ENCODE measurements at regions not wholly inside any gene's neighbourhood (a gene's known extent, or its start where the extent isn't known, plus 50 kb on each side); places are given as distances from the start of the nearest gene placed in this dataset.

GRCh38 chr2:153027533-153027932 is 309.1 kb downstream of the ARL6IP6 start:
- TF ChIP-seq SPI1 (IDR thresholded peaks at IDR 0.05; ENCODE audit: low read depth, low read length) = no peak
- TF ChIP-seq TAF1 (IDR thresholded peaks at IDR 0.05; ENCODE audit: low read depth, low read length) = no peak
- no peak for TF ChIP-seq POU2F2 (IDR thresholded peaks at IDR 0.05; ENCODE audit: low read depth, low read length)
- no peak for TF ChIP-seq POLR2A (IDR thresholded peaks at IDR 0.05; ENCODE audit: low read depth, low read length)
- DNase-seq (ENCODE audit: insufficient read length, low spot score) (no peak), FAIRE-seq (no peak)

DNA sequence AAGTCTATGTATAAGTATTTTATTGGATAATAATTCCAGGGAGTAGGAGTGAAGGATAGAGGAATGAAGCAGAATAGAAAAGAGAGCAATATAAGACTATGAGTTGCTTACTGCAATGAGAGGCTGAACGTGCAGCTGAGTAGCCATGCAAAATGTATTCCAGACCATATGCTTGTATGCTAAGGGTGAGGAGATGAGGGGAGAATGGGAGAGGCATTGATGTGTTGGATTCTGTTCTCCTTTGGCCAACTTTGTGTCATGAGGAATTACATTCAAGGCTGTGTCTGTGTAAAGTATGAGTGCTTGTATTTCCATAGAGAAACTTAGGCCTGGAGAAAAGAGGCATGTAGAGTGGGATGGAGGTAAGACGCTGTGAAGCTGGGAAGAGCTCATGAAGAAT is 301.8 kb downstream of the ARL6IP6 start:
- FAIRE-seq (no peak), DNase-seq (ENCODE audit: insufficient read length, low spot score) (no peak)
- no peak for TF ChIP-seq TAF1 (IDR thresholded peaks at IDR 0.05; ENCODE audit: low read depth, low read length)

DNA sequence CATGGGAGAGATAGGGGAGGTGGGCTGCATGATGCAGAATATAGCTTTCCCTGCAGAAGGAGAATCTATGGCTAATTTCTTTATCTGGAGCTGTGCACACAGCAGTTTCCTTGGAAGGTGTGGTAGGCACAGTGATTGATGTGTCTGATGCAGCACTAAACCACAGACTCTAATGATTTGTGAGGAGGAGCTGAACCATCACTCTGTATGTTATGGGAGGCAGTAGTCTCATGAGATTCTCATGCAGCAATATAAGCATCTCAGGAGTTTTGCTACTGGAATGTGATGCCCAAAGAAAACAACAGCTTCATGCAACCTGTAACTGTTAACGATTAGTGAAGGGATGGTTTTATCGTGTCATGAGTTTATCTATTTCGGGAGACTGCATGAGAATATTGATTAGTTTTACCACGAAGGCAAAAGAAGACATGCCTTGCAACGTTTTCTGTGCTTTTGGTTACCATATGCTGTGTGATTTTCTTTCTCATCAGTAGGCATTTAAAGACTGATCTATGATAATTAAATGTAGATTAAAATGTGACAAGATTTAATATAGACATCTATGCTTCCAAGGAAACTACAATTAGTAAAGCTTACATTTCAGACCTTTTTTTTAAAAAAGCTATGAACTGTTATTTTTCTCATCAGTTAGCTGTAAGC is 286.8 kb downstream of the ARL6IP6 start:
- no peak for DNase-seq (ENCODE audit: insufficient read length, low spot score)
- no peak for FAIRE-seq

DNA sequence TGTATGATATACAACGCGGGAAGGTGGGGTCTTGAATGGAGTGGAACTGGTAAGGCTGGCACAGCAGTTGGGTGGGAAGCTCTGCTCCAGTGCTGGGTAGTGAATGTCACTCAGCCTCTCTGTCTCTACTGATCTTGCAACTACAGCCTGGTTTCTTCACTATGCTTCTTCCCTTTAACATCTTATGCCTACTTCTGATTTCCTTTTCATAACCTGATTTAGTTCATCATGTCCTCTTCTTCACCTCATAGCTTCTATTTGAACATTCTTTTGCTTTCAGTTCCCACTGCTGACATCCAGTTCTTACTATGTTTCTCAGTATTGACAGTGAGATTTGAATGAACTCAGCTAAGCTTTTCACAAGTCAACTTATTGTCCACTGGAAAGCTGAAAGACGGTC is 286.2 kb downstream of the ARL6IP6 start:
- DNase-seq (ENCODE audit: insufficient read length, low spot score) = no peak
- TF ChIP-seq SPI1 (IDR thresholded peaks at IDR 0.05; ENCODE audit: low read depth, low read length) = peak; percentile 64
- TF ChIP-seq POLR2AphosphoS5 (IDR thresholded peaks at IDR 0.05; ENCODE audit: low read depth, low read length) = no peak
- peak; percentile 76 for FAIRE-seq

More for the DNA sequence above, 286.8 kb downstream of the ARL6IP6 start:
- no peak for TF ChIP-seq POLR2A (IDR thresholded peaks at IDR 0.05; ENCODE audit: low read depth, low read length)
- TF ChIP-seq TAF1 (IDR thresholded peaks at IDR 0.05; ENCODE audit: low read depth, low read length) = no peak
- TF ChIP-seq PAX5 (IDR thresholded peaks at IDR 0.05; ENCODE audit: insufficient read depth, low read length, severe bottlenecking) = no peak
- no peak for TF ChIP-seq SPI1 (IDR thresholded peaks at IDR 0.05; ENCODE audit: low read depth, low read length)
- no peak for TF ChIP-seq POLR2AphosphoS5 (IDR thresholded peaks at IDR 0.05; ENCODE audit: low read depth, low read length)
- TF ChIP-seq POU2F2 (IDR thresholded peaks at IDR 0.05; ENCODE audit: low read depth, low read length) = no peak

DNA sequence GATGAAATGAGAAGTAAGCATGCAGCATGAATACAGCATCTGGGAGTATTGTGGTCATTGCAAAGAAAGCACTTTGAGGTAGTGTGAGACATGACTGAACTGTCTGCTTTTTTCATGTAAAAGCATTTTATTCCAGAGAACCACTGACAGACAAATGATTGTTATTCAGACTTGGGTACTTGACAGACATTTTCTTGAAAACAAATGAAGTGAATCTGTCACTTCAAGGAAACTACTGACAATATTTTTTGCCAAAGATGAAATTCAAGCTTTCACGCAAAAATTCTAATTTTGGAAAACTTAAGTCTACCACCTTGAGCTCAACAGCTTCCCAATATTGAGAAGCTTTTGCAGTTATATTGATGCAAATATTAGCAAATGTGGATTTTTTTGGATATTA is 255.7 kb downstream of the ARL6IP6 start:
- DNase-seq (ENCODE audit: insufficient read length, low spot score) = no peak
- FAIRE-seq = no peak
- no peak for TF ChIP-seq PAX5 (IDR thresholded peaks at IDR 0.05; ENCODE audit: insufficient read depth, low read length, severe bottlenecking)
- TF ChIP-seq POLR2AphosphoS5 (IDR thresholded peaks at IDR 0.05; ENCODE audit: low read depth, low read length) = no peak
- no peak for TF ChIP-seq POLR2A (IDR thresholded peaks at IDR 0.05; ENCODE audit: low read depth, low read length)
- no peak for TF ChIP-seq SPI1 (IDR thresholded peaks at IDR 0.05; ENCODE audit: low read depth, low read length)
- TF ChIP-seq TAF1 (IDR thresholded peaks at IDR 0.05; ENCODE audit: low read depth, low read length) = no peak
- TF ChIP-seq POU2F2 (IDR thresholded peaks at IDR 0.05; ENCODE audit: low read depth, low read length) = no peak

DNA sequence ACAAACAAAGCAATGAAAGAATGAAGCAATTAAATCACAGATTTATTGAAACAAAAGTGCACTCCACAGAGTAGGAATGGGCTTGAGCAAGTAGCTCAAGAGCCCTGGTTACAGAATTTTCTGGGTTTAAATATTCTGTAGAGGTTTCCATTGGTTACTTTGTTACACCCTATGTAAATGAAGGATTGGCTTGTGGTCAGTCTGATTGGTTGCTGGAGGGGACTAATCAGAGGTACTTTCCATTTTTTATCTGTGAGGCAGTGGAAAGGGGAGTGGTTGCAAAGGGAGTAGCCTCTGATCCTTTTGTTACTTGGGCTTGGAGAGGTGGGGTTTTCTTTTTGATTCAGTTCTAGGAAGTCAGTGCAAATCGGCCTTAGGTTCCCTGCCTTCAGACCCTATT is 253.3 kb downstream of the ARL6IP6 start:
- TF ChIP-seq SPI1 (IDR thresholded peaks at IDR 0.05; ENCODE audit: low read depth, low read length) (no peak), POU2F2 (IDR thresholded peaks at IDR 0.05; ENCODE audit: low read depth, low read length) (no peak), TAF1 (IDR thresholded peaks at IDR 0.05; ENCODE audit: low read depth, low read length) (no peak), PAX5 (IDR thresholded peaks at IDR 0.05; ENCODE audit: insufficient read depth, low read length, severe bottlenecking) (no peak), POLR2A (IDR thresholded peaks at IDR 0.05; ENCODE audit: low read depth, low read length) (no peak), POLR2AphosphoS5 (IDR thresholded peaks at IDR 0.05; ENCODE audit: low read depth, low read length) (no peak)
- no peak for FAIRE-seq
- no peak for DNase-seq (ENCODE audit: insufficient read length, low spot score)

- DNase-seq (ENCODE audit: insufficient read length, low spot score) (no peak), FAIRE-seq (no peak)
- no peak for TF ChIP-seq POLR2AphosphoS5 (IDR thresholded peaks at IDR 0.05; ENCODE audit: low read depth, low read length)
- no peak for TF ChIP-seq POLR2A (IDR thresholded peaks at IDR 0.05; ENCODE audit: low read depth, low read length)
These were observed 244.0 kb downstream of the ARL6IP6 start for GRCh38 chr2:152962446-152962845.

GRCh38 chr2:152961351-152961750 is 242.9 kb downstream of the ARL6IP6 start:
- DNase-seq (ENCODE audit: insufficient read length, low spot score) = no peak
- no peak for FAIRE-seq
- no peak for TF ChIP-seq POLR2A (IDR thresholded peaks at IDR 0.05; ENCODE audit: low read depth, low read length)

DNA sequence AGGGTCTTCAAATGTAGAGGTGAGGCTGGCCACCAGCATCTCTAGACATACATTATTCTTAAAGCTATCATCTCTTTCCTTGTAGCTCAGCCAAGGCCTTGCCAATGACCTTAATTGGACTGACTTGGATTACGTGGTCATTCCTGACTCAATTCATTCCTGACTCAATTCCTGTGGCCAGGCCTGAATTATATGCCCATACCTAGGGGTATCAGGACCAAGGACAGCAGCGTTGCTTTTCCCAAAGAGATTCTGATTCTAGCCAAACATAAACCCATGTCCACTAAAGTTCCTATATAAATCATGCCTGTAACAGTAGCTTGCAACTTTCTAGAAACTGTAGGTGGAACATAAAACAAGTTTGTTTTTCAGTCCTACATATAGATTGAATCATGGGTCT is 231.7 kb downstream of the ARL6IP6 start:
- no peak for TF ChIP-seq SPI1 (IDR thresholded peaks at IDR 0.05; ENCODE audit: low read depth, low read length)
- no peak for TF ChIP-seq PAX5 (IDR thresholded peaks at IDR 0.05; ENCODE audit: insufficient read depth, low read length, severe bottlenecking)
- TF ChIP-seq POU2F2 (IDR thresholded peaks at IDR 0.05; ENCODE audit: low read depth, low read length) = no peak
- TF ChIP-seq POLR2A (IDR thresholded peaks at IDR 0.05; ENCODE audit: low read depth, low read length) = no peak
- TF ChIP-seq POLR2AphosphoS5 (IDR thresholded peaks at IDR 0.05; ENCODE audit: low read depth, low read length) = no peak
- TF ChIP-seq TAF1 (IDR thresholded peaks at IDR 0.05; ENCODE audit: low read depth, low read length) = no peak
- no peak for DNase-seq (ENCODE audit: insufficient read length, low spot score)
- no peak for FAIRE-seq

DNA sequence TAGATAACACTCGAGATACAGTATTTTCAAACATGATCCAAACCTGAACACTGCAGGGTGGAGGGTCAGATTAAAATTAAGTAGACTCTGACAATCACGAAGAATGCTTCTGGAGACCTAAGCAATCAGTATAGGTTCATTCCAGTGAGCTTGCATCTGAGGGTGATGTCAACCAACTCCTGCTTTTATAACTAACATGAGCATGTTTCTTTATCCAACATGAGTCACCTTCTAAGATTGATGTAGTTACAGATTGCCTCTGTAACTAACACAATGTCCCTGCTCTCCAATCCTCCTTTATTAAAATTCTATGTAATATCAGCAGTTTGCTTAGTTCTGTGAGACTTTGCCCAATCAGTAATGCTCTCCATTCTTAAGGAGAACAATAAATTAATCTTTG is 225.7 kb downstream of the ARL6IP6 start:
- DNase-seq (ENCODE audit: insufficient read length, low spot score) = no peak
- FAIRE-seq = no peak
- TF ChIP-seq TAF1 (IDR thresholded peaks at IDR 0.05; ENCODE audit: low read depth, low read length) (no peak), PAX5 (IDR thresholded peaks at IDR 0.05; ENCODE audit: insufficient read depth, low read length, severe bottlenecking) (no peak), SPI1 (IDR thresholded peaks at IDR 0.05; ENCODE audit: low read depth, low read length) (no peak), POLR2A (IDR thresholded peaks at IDR 0.05; ENCODE audit: low read depth, low read length) (no peak), POU2F2 (IDR thresholded peaks at IDR 0.05; ENCODE audit: low read depth, low read length) (no peak), POLR2AphosphoS5 (IDR thresholded peaks at IDR 0.05; ENCODE audit: low read depth, low read length) (no peak)

- DNase-seq (ENCODE audit: insufficient read length, low spot score) = no peak
- TF ChIP-seq POLR2A (IDR thresholded peaks at IDR 0.05; ENCODE audit: low read depth, low read length) = no peak
- FAIRE-seq = no peak
These were observed 224.6 kb downstream of the ARL6IP6 start for GRCh38 chr2:152942940-152943440.
